Head of caudate nucleus (tissue), 42 donors: ENCODE measurements at regions not wholly inside any gene's neighbourhood (a gene's known extent, or its start where the extent isn't known, plus 50 kb on each side); places are given as distances from the start of the nearest gene placed in this dataset.
A peak's percentile ranks its signal among the peaks of the same experiment; 100 is the strongest.

ENCODE experiments used
- DNase-seq, 42 donors: peaks; one replicate each; pipeline versions ENCODE4 v3.0.0 to v3.0.0-alpha.2; 2020 to 2021; ENCODE audit warnings: mixed read lengths in 7 of 42
- intact Hi-C: fragments of 100-400 bp; cut with DNase I; formaldehyde crosslinking; loops from one replicate; pipeline ENCODE4 v1.15.0; 2022

DNA sequence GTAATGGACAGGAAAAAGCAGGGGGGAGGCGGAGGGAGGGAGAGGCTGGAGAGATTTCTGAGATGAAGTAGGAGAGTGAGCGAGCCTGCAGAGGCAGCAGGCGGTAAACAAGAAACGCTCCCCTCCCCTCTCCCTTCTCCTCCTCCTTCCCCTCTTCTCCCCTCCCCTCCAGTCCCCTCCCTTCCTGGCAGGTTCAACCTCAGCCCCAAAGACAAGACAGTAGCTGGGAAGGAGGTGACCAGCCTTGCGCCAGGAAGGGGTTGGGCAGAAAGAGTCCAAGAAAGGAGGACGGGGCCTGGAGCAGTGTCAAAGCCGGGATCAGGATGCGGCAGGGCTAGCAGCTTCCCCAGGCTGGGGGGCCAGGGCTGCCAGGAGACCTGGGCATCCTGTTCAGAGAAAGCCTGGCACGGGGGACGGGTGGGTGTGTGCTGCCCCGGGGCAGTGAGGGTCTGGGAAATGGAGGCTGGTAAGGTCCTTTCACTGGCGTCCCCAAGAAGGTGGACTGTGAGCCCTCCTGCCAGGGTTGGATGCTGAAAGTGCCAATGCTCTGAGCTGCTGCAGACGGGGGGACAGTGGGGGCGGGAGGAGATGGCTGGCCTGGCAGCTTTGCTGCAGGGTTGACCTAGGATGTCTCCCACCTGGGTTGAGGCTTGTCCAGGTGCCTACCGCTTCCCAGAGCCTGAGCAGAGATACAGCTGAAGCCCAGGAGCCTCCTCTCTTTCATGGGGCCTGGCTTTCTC, 261.6 kb upstream of the TNRC6C start:
- intact Hi-C loops = no loop called here
- peak in 3 of 42 donors; percentile 18 to 37 (median 30) for DNase-seq

DNA sequence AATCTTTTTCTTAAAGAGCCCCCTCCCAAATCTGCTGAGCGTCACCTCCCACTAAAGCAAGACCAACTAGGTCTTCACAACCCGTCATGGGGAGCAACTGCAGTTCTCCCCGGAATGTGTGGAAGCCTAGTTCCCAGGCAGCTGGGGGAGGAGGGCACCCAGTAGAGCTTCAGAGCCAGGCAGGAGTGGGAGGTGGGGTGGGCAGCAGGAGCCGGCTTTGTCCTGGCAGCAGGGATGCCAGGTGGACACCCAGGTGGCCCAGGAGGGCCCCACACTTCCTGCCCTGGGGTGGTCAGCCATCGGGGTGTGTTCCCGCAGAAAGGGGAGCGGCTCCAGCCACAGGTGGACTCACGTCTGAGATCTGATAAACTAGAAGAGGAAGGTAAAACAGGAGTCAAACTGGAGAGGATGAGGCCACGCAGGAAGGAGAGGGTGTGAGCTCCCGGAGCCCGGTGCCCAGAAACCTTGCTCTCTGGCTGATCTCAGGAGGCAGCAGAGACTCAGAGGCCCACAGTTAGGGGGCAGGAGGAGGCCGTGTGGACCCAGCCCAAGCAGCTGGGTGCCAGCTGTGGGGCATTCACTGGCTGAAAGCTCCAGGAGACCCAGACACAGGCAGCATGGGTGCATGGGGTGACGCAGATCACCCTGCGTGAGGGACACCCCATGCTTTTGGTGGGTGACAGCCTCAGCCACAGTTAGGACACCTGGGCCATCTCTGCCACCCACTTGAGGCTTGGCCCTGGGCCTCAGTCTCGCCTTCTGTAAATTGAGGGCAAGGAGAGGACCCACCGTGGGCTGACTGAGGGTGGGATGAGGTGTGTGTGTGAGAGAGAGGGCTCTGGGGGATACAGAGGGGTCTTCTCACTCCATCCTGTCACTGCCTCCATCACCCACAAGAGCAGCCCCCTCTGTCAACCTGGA, 260.8 kb upstream of the TNRC6C start:
- peak in 1 of 42 donors; percentile 33 for DNase-seq
- intact Hi-C loops = no loop called here

- DNase-seq = peak in 2 of 42 donors; percentile 17 to 22
- intact Hi-C loops = no loop called here
These were observed 259.4 kb upstream of the TNRC6C start for GRCh38 chr17:77698903-77699623.

DNA sequence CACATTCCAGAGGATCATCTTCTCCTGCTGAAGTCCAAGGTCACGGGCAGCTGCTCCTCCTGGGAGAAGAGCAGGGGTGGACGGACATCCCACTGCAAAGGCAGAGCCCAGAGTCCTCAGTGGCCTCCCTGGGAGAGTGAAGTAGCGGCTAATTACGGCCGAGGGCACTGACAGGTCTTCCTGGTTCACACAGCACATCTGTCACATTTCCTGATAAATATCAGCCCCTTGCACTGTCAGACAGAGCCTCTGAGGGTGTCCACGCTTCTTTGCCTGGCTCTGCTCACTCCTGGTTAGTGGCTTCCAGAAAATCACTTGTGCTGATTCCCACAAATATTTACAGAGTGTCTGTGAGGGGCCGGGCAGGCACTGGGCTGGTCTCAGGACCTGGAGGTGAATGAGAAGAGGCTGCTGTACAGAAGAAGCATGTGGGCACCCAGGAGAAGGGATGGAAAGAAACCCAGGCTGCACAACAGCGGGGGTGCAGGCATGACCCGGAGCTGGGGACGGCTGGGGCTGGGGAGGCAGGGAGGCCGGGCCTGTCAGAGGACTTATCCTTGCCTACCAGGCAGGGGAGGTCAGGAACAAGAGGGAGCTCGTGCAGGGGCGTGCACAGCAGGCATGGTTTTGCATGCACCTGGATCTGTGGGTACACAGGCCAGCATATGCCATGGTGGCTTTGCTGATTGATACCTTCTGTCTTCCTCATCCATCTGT, 258.2 kb upstream of the TNRC6C start:
- DNase-seq = peak in 2 of 42 donors; percentile 16 to 28
- intact Hi-C loops = no loop called here

DNA sequence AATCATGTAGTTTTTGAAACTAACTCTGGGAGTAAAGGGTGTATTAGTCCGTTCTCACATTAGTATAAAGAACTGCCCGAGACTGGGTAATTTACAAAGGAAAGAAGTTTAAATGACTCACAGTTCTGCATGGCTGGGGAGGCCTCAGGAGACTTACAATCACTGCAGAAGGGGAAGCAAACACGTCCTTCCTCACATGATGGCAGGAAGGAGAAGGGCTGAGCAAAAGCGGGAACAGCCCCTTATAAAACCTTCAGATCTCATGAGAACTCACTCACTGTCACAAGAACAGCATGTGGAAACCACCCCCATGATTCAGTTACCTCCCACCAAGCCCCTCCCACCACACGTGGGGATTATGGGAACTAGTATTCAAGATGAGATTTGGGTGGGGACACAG, 256.5 kb upstream of the TNRC6C start:
- peak in 1 of 42 donors; percentile 19 for DNase-seq
- intact Hi-C loops = no loop called here

DNA sequence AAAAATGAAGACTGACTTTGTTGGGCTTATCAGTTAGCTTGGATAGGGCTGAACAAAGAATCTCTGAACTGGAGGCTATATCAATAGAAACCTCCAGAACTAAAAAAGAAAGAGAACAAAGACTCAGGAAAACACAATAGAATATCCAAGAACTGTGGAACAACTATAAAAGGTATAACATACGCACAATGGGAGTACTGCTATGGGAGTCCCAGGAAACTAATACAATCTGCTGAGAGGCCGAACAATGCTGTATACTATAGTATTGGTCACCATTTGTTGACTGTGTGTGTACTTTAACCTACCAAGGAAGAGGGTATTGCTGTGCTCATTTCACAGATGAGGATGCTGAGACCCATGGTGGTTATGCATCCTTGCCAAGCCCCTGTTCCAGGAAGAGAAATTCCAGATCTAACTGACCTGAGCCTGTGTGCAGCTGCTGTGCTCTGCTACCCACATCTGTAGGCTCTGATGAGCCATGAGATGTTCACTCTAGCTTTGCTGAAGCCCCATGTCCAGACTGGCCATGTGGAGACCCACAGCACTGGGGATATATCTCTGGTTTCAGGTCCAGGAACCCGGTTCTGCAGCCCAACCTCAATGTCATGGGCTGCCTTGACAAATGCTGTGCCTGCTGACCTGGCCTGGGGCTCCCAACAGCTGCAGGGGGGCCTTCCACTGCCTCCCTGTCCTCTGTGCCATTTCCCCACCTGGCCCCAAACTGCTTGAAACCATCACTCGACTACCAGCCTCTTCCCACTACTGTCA, 254.3 kb upstream of the TNRC6C start:
- intact Hi-C loops = no loop called here

GRCh38 chr17:77706938-77707337, 251.6 kb upstream of the TNRC6C start:
- intact Hi-C loops = no loop called here
- DNase-seq = no peak

More for the DNA sequence above, 254.3 kb upstream of the TNRC6C start:
- DNase-seq = peak in 1 of 42 donors; percentile 4

GRCh38 chr17:77707546-77707945, 251.0 kb upstream of the TNRC6C start:
- DNase-seq = peak in 2 of 42 donors; percentile 10 to 15
- intact Hi-C loops = no loop called here

DNA sequence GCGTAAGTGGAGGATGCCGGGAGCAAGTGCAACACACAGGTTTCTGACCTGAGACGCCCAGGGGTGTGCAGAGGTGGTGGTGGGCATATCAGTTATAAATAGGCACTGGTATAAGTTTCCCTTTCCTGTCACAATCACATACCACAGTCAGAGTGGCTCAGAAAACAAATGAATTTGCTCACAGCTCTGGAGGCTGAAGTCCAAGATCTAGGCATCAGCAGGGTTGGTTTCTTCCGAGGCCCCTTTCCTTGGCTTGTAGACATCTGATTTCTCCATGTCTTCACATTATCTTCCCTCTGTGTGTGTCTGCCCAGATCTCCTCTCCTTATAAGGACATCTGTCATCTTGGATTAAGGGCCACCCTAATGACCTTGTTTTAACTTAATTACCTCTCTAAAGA, 250.5 kb upstream of the TNRC6C start:
- peak in 1 of 42 donors; percentile 3 for DNase-seq
- intact Hi-C loops = no loop called here

GRCh38 chr17:77708936-77709335, 249.6 kb upstream of the TNRC6C start:
- DNase-seq = peak in 2 of 42 donors; percentile 18 to 22

DNA sequence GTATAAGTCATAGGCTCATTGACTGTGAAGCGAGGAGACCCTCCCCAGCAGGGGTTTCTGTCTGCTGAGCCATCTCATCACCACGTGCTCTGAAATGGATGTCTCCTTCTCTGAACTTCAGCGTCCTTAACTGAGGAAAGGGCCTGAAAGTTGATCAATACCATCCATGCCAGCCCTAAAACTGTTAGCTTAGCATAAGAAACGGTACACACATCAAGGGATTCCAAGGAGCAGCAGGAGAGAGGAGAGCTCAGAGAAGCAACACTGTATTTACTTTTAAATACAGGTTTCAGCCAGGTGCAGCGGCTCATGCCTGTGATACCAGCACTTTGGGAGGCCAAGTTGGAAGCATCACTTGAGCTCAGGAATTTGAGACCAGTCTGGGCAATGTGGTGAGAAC, 248.9 kb upstream of the TNRC6C start:
- intact Hi-C loops = no loop called here
- peak in 2 of 42 donors; percentile 18 to 24 for DNase-seq

More at GRCh38 chr17:77708936-77709335, 249.6 kb upstream of the TNRC6C start:
- intact Hi-C loops = no loop called here

DNA sequence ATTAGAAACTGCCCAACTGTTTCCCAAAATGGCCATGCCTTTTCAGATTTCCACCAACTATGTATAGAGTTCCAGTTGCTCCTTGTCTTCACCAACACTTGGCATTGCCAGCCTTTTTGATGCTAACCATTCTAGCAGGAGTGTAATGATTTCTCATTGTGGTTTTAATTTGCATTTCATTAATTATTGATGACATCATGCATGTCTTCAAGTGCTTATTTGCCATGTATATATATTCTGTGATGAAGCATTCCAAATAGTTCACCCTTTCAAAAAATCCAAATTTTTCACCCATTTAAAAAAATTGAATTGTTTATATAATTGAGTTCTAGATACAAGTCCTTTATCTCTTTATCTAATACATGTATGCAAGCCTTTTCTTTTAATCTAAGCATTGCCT, 245.9 kb upstream of the TNRC6C start:
- intact Hi-C loops = no loop called here
- peak in 1 of 42 donors; percentile 9 for DNase-seq

GRCh38 chr17:77716289-77716926, 242.1 kb upstream of the TNRC6C start:
- DNase-seq = no peak
- intact Hi-C loops = no loop called here

- peak in 2 of 42 donors; percentile 7 to 16 for DNase-seq
- intact Hi-C loops = no loop called here
These were observed 240.4 kb upstream of the TNRC6C start for GRCh38 chr17:77717941-77718668.

GRCh38 chr17:77718669-77718961, 239.9 kb upstream of the TNRC6C start:
- DNase-seq = no peak
- intact Hi-C loops = no loop called here

GRCh38 chr17:77719806-77720205, 238.7 kb upstream of the TNRC6C start:
- DNase-seq = peak in 1 of 42 donors; percentile 18
- intact Hi-C loops = no loop called here
